Neural cell (in vitro differentiated cells): ENCODE measurements at regions not wholly inside any gene's neighbourhood (a gene's known extent, or its start where the extent isn't known, plus 50 kb on each side); places are given as distances from the start of the nearest gene placed in this dataset.

Source experiments
- SMC3 ChIP-seq: fragments of 450-650 bp; conservative IDR thresholded peaks from 2 replicates; pipeline ENCODE4 v1.6.1; 2014; ENCODE audit warnings: antibody characterized with exemption, mild to moderate bottlenecking, moderate library complexity; ENCODE audit not compliant: poor library complexity
- TF ChIP-seq, protein P1 (sequence below): fragments of 450-650 bp; IDR thresholded peaks from 2 replicates; pipeline ENCODE4 v1.5.1; 2014; ENCODE audit warnings: antibody characterized with exemption, mild to moderate bottlenecking, moderate library complexity; ENCODE audit not compliant: poor library complexity, severe bottlenecking
- TF ChIP-seq, protein P2 (sequence below): IDR thresholded peaks from 2 replicates; pipeline ENCODE4 v1.6.1; 2012; ENCODE audit warnings: borderline replicate concordance

- no peak for TF ChIP-seq SMC3
- TF ChIP-seq, protein P1, sequence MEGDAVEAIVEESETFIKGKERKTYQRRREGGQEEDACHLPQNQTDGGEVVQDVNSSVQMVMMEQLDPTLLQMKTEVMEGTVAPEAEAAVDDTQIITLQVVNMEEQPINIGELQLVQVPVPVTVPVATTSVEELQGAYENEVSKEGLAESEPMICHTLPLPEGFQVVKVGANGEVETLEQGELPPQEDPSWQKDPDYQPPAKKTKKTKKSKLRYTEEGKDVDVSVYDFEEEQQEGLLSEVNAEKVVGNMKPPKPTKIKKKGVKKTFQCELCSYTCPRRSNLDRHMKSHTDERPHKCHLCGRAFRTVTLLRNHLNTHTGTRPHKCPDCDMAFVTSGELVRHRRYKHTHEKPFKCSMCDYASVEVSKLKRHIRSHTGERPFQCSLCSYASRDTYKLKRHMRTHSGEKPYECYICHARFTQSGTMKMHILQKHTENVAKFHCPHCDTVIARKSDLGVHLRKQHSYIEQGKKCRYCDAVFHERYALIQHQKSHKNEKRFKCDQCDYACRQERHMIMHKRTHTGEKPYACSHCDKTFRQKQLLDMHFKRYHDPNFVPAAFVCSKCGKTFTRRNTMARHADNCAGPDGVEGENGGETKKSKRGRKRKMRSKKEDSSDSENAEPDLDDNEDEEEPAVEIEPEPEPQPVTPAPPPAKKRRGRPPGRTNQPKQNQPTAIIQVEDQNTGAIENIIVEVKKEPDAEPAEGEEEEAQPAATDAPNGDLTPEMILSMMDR: no peak
- TF ChIP-seq, protein P2, sequence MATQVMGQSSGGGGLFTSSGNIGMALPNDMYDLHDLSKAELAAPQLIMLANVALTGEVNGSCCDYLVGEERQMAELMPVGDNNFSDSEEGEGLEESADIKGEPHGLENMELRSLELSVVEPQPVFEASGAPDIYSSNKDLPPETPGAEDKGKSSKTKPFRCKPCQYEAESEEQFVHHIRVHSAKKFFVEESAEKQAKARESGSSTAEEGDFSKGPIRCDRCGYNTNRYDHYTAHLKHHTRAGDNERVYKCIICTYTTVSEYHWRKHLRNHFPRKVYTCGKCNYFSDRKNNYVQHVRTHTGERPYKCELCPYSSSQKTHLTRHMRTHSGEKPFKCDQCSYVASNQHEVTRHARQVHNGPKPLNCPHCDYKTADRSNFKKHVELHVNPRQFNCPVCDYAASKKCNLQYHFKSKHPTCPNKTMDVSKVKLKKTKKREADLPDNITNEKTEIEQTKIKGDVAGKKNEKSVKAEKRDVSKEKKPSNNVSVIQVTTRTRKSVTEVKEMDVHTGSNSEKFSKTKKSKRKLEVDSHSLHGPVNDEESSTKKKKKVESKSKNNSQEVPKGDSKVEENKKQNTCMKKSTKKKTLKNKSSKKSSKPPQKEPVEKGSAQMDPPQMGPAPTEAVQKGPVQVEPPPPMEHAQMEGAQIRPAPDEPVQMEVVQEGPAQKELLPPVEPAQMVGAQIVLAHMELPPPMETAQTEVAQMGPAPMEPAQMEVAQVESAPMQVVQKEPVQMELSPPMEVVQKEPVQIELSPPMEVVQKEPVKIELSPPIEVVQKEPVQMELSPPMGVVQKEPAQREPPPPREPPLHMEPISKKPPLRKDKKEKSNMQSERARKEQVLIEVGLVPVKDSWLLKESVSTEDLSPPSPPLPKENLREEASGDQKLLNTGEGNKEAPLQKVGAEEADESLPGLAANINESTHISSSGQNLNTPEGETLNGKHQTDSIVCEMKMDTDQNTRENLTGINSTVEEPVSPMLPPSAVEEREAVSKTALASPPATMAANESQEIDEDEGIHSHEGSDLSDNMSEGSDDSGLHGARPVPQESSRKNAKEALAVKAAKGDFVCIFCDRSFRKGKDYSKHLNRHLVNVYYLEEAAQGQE: no peak
Observed at GRCh38 chr21:32070126-32070525, 197.3 kb downstream of the HUNK start.
